CD14-positive monocyte (primary cell): ENCODE measurements at regions not wholly inside any gene's neighbourhood (a gene's known extent, or its start where the extent isn't known, plus 50 kb on each side); places are given as distances from the start of the nearest gene placed in this dataset.

ENCODE experiments used
- DNase-seq, 3 donors: peaks; one replicate each; pipeline ENCODE4 v3.0.0-alpha.2; 2011 to 2022
- H2AFZ ChIP-seq: 2 replicates; pipeline ENCODE4 v1.6.0; 2012; ENCODE audit warnings: mild to moderate bottlenecking, low read depth, low read length, inconsistent platforms; ENCODE audit not compliant: insufficient read depth, poor library complexity, severe bottlenecking
- H3K27ac ChIP-seq, 2 donors: 1 replicate in 1 of 2; 2 replicates in 1 of 2; pipeline ENCODE4 v1.5.1; 2012 to 2013; ENCODE audit warnings: low read length in 2 of 2, control low read depth in 1 of 2, inconsistent platforms in 1 of 2, low read depth in 1 of 2, mild to moderate bottlenecking in 1 of 2
- H3K27me3 ChIP-seq, 2 donors: one replicate each; pipeline versions ENCODE4 v1.6.0 to v1.6.1; 2011 to 2013; ENCODE audit warnings: low read length in 2 of 2; ENCODE audit not compliant: control insufficient read depth in 2 of 2, insufficient read depth in 2 of 2
- H3K36me3 ChIP-seq, 2 donors: replicated peaks in 1 of 2; 1 replicate in 1 of 2; 2 replicates in 1 of 2; pipeline versions ENCODE4 v1.5.1 to v1.6.1; 2012 to 2013; ENCODE audit warnings: low read length in 2 of 2, control low read depth in 1 of 2, inconsistent platforms in 1 of 2, mild to moderate bottlenecking in 1 of 2; ENCODE audit not compliant: insufficient read depth in 2 of 2, control insufficient read depth in 1 of 2
- H3K4me1 ChIP-seq, 2 donors: 1 replicate in 1 of 2; 2 replicates in 1 of 2; pipeline versions ENCODE4 v1.5.1 to v1.6.1; 2012 to 2013; ENCODE audit warnings: low read length in 2 of 2, control low read depth in 1 of 2, inconsistent platforms in 1 of 2, mild to moderate bottlenecking in 1 of 2, moderate library complexity in 1 of 2; ENCODE audit not compliant: insufficient read depth in 2 of 2, control insufficient read depth in 1 of 2
- H3K4me2 ChIP-seq: replicated peaks from 2 replicates; pipeline ENCODE3; 2012; ENCODE audit warnings: low read length, moderate library complexity, mild to moderate bottlenecking; ENCODE audit not compliant: poor library complexity, severe bottlenecking; ENCODE audit errors: extremely low read depth
- H3K4me3 ChIP-seq, 3 experiments: fragments of 200-600 bp in 1 of 3; sonication (generic) in 1 of 3; replicated peaks in 1 of 3; 1 replicate in 2 of 3; 2 replicates in 1 of 3; pipeline ENCODE4 v1.5.1; 2011 to 2013; ENCODE audit warnings: low read length in 3 of 3, mild to moderate bottlenecking in 3 of 3, control low read depth in 2 of 3, low read depth in 2 of 3, inconsistent platforms in 1 of 3, moderate library complexity in 1 of 3
- H3K79me2 ChIP-seq: 2 replicates; pipeline ENCODE4 v1.6.0; 2012; ENCODE audit warnings: mild to moderate bottlenecking, control low read depth, inconsistent platforms, low read length, moderate library complexity; ENCODE audit not compliant: insufficient read depth
- H3K9ac ChIP-seq: 2 replicates; pipeline ENCODE4 v1.6.0; 2017; ENCODE audit warnings: low read length, mild to moderate bottlenecking; ENCODE audit not compliant: insufficient read depth, poor library complexity, severe bottlenecking
- H3K9me3 ChIP-seq, 2 donors: replicated peaks in 1 of 2; 1 replicate in 1 of 2; 2 replicates in 1 of 2; pipeline versions ENCODE4 v1.5.1 to v1.6.1; 2012 to 2013; ENCODE audit warnings: low read length in 2 of 2, control low read depth in 1 of 2; ENCODE audit not compliant: control insufficient read depth in 1 of 2, insufficient read depth in 1 of 2
- H4K20me1 ChIP-seq: 2 replicates; pipeline ENCODE4 v1.6.0; 2012; ENCODE audit warnings: mild to moderate bottlenecking, low read length, control low read depth, moderate library complexity; ENCODE audit not compliant: insufficient read depth
- H3K27ac Mint-ChIP-seq, 7 donors: one replicate each; pipeline ENCODE4 v1.8.0; 2020; ENCODE audit warnings: mild to moderate bottlenecking in 7 of 7, mixed read lengths in 7 of 7, moderate library complexity in 6 of 7, inconsistent platforms in 2 of 7
- H3K27me3 Mint-ChIP-seq, 3 donors: one replicate each; pipeline ENCODE4 v1.8.0; 2021 to 2022; ENCODE audit warnings: low read depth in 3 of 3, mild to moderate bottlenecking in 3 of 3, mixed read lengths in 3 of 3, moderate library complexity in 3 of 3, inconsistent platforms in 1 of 3
- H3K36me3 Mint-ChIP-seq, 2 donors: one replicate each; pipeline ENCODE4 v1.8.0; 2020; ENCODE audit warnings: mixed read lengths in 2 of 2, inconsistent platforms in 1 of 2, mild to moderate bottlenecking in 1 of 2
- H3K4me1 Mint-ChIP-seq: one replicate; pipeline ENCODE4 v1.8.0; 2020; ENCODE audit warnings: mild to moderate bottlenecking, mixed read lengths
- H3K4me3 Mint-ChIP-seq, 2 donors: one replicate each; pipeline ENCODE4 v1.8.0; 2020; ENCODE audit warnings: mild to moderate bottlenecking in 2 of 2, mixed read lengths in 2 of 2, moderate library complexity in 1 of 2
- H3K9me3 Mint-ChIP-seq, 7 donors: one replicate each; pipeline ENCODE4 v1.8.0; 2020 to 2022; ENCODE audit warnings: mixed read lengths in 7 of 7, mild to moderate bottlenecking in 6 of 7, moderate library complexity in 6 of 7, inconsistent platforms in 2 of 7
- WGBS: methylation state at CpG from one replicate; pipeline ENCODE4 v1.1.5; 2013; ENCODE audit warnings: missing lambda C conversion rate; ENCODE audit not compliant: insufficient coverage; 5-methylcytosine and 5-hydroxymethylcytosine counted together
- intact Hi-C, 2 donors: fragments of 100-400 bp; cut with micrococcal nuclease; formaldehyde crosslinking; loops; one replicate each; pipeline versions ENCODE4 v1.15.0 to v1.15.1; 2023
- TF ChIP-seq, protein P1 (sequence below): fragments of 200-600 bp; IDR thresholded peaks from one replicate; pipeline ENCODE4 v1.8.0; 2022; ENCODE audit warnings: antibody characterized with exemption, mild to moderate bottlenecking

DNA sequence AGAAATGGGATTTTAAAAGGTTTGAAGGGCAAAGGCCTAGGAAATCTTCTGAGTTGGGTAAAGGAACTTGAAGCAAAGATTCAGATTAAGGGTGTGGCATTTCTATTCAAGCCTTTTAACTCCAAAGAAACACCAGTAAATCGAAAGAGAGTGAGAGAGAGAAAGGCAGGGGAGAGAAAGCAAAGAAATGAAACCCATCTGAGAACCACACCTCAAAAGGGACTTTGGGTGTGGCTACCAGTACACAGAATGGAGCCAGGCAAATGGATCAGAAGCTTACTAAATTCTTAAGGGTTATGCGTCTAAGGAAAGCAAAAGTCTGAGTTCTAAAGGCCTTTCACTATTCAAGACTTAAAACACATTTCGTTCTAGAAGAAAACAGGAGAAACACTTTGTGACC, 277.4 kb downstream of the BCL11B start:
- no CpG with 5 or more reads among the region's 3 CpGs for WGBS
- H3K4me1 Mint-ChIP-seq = no peaks in the 10 kb centered on the region
- H3K27me3 Mint-ChIP-seq = peaks cover 2 to 7% (median 6%) of the 10 kb centered on the region in 3 donors
- Histone ChIP-seq H3K27me3 (no peaks in the 10 kb centered on the region), H3K4me2 (no peak overlapping the region), H3K4me3 (no peak overlapping the region), H3K4me1 (no peaks in the 10 kb centered on the region), H3K36me3 (no peaks in the 10 kb centered on the region), H3K9ac (no peak overlapping the region), H3K27ac (no peak overlapping the region), H3K9me3 (no peaks in the 10 kb centered on the region), H3K79me2 (no peaks in the 10 kb centered on the region), H4K20me1 (no peaks in the 10 kb centered on the region), H2AFZ (no peak overlapping the region)
- no peak overlapping the region for H3K4me3 Mint-ChIP-seq
- TF ChIP-seq, protein P1, sequence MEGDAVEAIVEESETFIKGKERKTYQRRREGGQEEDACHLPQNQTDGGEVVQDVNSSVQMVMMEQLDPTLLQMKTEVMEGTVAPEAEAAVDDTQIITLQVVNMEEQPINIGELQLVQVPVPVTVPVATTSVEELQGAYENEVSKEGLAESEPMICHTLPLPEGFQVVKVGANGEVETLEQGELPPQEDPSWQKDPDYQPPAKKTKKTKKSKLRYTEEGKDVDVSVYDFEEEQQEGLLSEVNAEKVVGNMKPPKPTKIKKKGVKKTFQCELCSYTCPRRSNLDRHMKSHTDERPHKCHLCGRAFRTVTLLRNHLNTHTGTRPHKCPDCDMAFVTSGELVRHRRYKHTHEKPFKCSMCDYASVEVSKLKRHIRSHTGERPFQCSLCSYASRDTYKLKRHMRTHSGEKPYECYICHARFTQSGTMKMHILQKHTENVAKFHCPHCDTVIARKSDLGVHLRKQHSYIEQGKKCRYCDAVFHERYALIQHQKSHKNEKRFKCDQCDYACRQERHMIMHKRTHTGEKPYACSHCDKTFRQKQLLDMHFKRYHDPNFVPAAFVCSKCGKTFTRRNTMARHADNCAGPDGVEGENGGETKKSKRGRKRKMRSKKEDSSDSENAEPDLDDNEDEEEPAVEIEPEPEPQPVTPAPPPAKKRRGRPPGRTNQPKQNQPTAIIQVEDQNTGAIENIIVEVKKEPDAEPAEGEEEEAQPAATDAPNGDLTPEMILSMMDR = no peak
- no peak for DNase-seq
- H3K27ac Mint-ChIP-seq = no peak overlapping the region
- intact Hi-C loops = no loop called here
- H3K36me3 Mint-ChIP-seq = no peaks in the 10 kb centered on the region
- H3K9me3 Mint-ChIP-seq = peaks cover 0 to 13% (median 4%) of the 10 kb centered on the region in 7 donors

DNA sequence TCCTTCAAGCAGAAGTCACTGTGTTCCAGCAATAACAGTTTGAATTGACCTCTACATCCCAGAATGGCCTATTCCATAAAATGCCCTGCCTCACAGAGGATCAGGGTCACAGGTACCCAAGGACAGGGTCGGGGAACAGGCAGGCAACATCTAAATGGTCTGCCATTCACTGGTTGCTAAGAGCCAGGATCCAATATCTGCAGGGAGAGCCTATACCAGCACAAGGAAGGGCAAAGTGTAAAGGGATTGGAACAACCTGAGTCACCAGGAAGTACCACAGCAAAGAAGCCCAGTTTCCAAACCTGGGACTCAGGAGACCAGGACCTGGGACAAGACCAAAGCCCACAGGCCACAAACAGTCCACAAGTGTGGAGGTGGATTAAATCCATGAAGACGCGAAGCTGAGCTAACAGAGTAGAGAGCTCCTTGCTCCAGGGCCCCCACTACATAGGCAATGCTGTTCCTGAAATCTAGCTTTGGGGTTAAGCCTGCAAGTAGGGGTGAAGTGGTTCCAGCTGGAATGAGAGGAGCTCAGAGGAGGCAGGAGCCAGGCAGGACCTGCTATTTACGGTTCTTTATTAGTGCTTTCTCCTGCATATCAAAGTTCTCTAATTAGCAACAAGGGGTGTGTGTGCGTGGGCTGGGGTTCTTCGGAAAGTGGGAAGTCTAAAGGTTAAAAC, 274.3 kb downstream of the BCL11B start:
- no peak overlapping the region for H3K4me3 Mint-ChIP-seq
- peaks cover 0 to 17% (median 5%) of the 10 kb centered on the region in 7 donors for H3K9me3 Mint-ChIP-seq
- H2AFZ ChIP-seq = no peak overlapping the region
- H3K4me2 ChIP-seq = no peak overlapping the region
- H3K79me2 ChIP-seq = no peaks in the 10 kb centered on the region
- peaks cover 0 to 7% of the 10 kb centered on the region in 2 donors for H3K9me3 ChIP-seq
- H3K9ac ChIP-seq = no peak overlapping the region
- TF ChIP-seq, protein P1 = no peak
- H3K27ac ChIP-seq = no peak overlapping the region
- no CpG with 5 or more reads among the region's 6 CpGs for WGBS
- H3K4me1 ChIP-seq = no peaks in the 10 kb centered on the region
- H3K36me3 ChIP-seq = no peaks in the 10 kb centered on the region
- no peak for DNase-seq
- H3K36me3 Mint-ChIP-seq = peaks cover 0 to 3% of the 10 kb centered on the region in 2 donors
- H3K27ac Mint-ChIP-seq = no peak overlapping the region
- H3K4me1 Mint-ChIP-seq = no peaks in the 10 kb centered on the region
- no peak overlapping the region for H3K4me3 ChIP-seq
- H4K20me1 ChIP-seq = no peaks in the 10 kb centered on the region
- intact Hi-C loops = no loop called here
- H3K27me3 Mint-ChIP-seq = peaks cover 2 to 9% (median 7%) of the 10 kb centered on the region in 3 donors
- H3K27me3 ChIP-seq = no peaks in the 10 kb centered on the region
